A204.1 (cell line): ENCODE measurements at regions not wholly inside any gene's neighbourhood (a gene's known extent, or its start where the extent isn't known, plus 50 kb on each side); places are given as distances from the start of the nearest gene placed in this dataset.
"Not testable (repeated sequence)": the region's sequence is repeated elsewhere in the genome, so short reads cannot be mapped to it uniquely, and the experiment has no call there.

Source experiments
- FAIRE-seq: peaks from 2 replicates; lab custom pipeline; 2012; peaks lifted over from hg19 to GRCh38; lab: Jason Lieb, UNC

- not testable (repeated sequence) for FAIRE-seq
Measured at GRCh38 chr4:131810565-131810964, 1338.5 kb upstream of the PCDH10 start.
